Activated naive CD4-positive, alpha-beta T cell treated with anti-CD3 and anti-CD28 coated beads, Interleukin-2, amount 10 ng/mL, durations not matched to agents 7 days and 5 days (primary cell): ENCODE measurements at regions not wholly inside any gene's neighbourhood (a gene's known extent, or its start where the extent isn't known, plus 50 kb on each side); places are given as distances from the start of the nearest gene placed in this dataset.

Source experiments
- CTCF ChIA-PET: fragments of 350-600 bp; sonication (Branson Sonifier 250); formaldehyde crosslinking; loops from one replicate; lab custom pipeline; 2021; ENCODE audit warnings: antibody characterized with exemption; lab: Charles Lee
- DNase-seq: peaks from one replicate; pipeline ENCODE4 v3.0.0-alpha.2; 2020
- H3K27ac Mint-ChIP-seq: one replicate; pipeline ENCODE4 v1.8.0; 2021; ENCODE audit warnings: mild to moderate bottlenecking, moderate library complexity, mixed read lengths
- H3K27me3 Mint-ChIP-seq: one replicate; pipeline ENCODE4 v1.8.0; 2021; ENCODE audit warnings: mild to moderate bottlenecking, mixed read lengths
- H3K36me3 Mint-ChIP-seq: one replicate; pipeline ENCODE4 v1.8.0; 2021; ENCODE audit warnings: mixed read lengths
- H3K4me1 Mint-ChIP-seq: one replicate; pipeline ENCODE4 v1.8.0; 2021; ENCODE audit warnings: mixed read lengths
- H3K4me3 Mint-ChIP-seq: one replicate; pipeline ENCODE4 v1.8.0; 2021; ENCODE audit warnings: mild to moderate bottlenecking, moderate library complexity, mixed read lengths
- H3K9me3 Mint-ChIP-seq: one replicate; pipeline ENCODE4 v1.8.0; 2021; ENCODE audit warnings: mixed read lengths

DNA sequence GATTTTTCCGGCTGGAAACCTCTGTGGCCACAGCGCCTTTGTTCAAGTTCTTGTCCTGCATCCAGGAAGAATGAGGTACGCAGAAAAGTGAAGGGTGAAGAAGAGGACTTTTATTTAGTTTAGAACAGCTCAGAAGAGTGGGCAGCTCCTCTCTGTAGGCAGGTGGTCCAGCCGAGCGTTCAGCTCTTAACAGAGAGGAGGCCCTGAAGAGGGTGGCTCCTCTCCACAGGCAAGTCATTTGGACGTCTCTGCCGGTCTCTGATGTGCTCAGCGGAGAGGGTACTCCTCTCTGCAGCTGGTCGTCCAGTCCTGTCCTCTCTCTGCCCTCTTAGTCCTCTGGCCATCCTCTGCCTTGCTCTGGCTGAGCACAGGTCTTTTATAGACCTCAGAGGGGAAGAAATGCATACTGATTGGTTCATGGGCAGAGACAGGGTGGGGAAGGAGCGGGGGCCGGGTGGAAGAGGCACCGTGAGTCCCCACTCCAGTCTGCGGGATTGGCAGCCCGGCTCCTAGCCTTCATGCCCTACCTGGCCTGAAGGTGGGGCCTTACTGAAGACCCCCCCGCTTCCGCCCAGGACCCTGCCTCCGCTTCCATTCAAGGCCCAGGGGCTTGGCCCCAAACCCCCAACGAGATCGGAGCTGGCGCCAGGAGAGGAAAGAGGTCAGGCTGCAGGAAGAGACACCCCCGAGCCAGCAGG is 70.0 kb upstream of the NKD1 start:
- CTCF ChIA-PET, result interaction anchor here (0.7 kb wide), 1 partner anchor 191 kb away, joined by 3 read pairs; no protein-coding TSS in a partner anchor
- Mint-ChIP-seq H3K27me3 (peaks cover 37% of the 10 kb centered on the region), H3K9me3 (no peaks in the 10 kb centered on the region), H3K27ac (no peak overlapping the region), H3K4me1 (peaks cover 9% of the 10 kb centered on the region), H3K36me3 (no peaks in the 10 kb centered on the region), H3K4me3 (no peak overlapping the region)
- DNase-seq, result no peak

DNA sequence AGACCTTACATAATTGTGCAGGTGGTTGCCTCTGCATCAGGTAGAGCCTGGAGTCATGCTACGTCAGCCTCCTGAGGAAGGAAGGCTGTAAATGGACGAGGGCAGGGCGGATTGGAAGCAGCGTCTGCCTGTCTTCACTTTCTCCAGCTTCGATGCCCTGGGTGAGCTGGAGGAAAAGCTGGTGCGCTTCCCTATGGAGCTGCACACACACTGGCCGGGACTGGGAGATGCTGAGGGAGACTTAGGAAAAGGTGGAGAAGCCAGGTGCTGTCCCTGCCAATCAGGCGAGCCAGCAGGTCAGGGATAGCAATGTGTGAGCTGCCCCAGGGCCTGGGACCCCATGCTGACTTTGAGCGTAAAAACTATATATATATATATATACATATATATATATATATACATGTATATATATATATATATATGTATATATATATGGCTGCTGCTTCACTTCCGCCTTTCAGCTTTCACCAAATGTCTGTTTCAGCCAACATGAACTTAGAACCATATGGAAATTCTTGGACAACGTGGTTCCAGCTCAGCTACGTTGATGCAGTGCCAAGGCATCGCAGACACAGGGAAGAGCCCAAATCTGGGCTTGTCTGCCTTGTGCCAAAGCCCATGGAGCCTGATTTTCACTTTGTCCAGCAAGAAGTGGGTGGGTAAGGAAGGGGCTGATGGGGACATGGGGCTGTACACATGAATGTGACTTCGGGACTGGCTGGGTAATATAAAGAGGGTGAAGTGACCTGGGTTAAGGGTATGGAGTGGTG is 71.5 kb upstream of the NKD1 start:
- Mint-ChIP-seq H3K27me3 (peaks cover 25% of the 10 kb centered on the region), H3K4me1 (peaks cover 12% of the 10 kb centered on the region), H3K9me3 (no peaks in the 10 kb centered on the region), H3K36me3 (no peaks in the 10 kb centered on the region), H3K27ac (no peak overlapping the region), H3K4me3 (no peak overlapping the region)
- CTCF ChIA-PET, result no interaction called here
- DNase-seq, result no peak

DNA sequence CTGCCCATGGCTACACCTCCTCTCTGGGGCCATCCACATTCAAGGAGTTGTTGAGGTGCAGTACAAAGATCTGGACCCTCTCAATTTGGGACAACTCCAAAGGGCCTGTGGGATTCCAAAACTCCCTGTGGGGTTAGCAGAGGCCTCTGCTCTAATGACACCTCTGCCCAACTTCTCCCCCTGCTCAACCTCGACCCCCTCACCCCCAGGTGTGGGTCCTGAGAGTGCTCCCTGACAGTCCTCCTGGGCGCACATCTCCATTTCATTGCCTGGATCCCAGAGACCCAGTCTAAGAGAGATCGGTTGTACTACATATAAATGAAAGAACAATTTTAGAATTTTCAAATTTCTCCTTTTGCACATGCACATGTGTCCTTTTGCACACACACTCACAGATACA is 73.0 kb upstream of the NKD1 start:
- no peaks in the 10 kb centered on the region for H3K9me3 Mint-ChIP-seq
- peaks cover 12% of the 10 kb centered on the region for H3K4me1 Mint-ChIP-seq
- no peak overlapping the region for H3K27ac Mint-ChIP-seq
- peaks cover 18% of the 10 kb centered on the region for H3K27me3 Mint-ChIP-seq
- no peak for DNase-seq
- no peaks in the 10 kb centered on the region for H3K36me3 Mint-ChIP-seq
- CTCF ChIA-PET, result no interaction called here
- H3K4me3 Mint-ChIP-seq, result no peak overlapping the region

DNA sequence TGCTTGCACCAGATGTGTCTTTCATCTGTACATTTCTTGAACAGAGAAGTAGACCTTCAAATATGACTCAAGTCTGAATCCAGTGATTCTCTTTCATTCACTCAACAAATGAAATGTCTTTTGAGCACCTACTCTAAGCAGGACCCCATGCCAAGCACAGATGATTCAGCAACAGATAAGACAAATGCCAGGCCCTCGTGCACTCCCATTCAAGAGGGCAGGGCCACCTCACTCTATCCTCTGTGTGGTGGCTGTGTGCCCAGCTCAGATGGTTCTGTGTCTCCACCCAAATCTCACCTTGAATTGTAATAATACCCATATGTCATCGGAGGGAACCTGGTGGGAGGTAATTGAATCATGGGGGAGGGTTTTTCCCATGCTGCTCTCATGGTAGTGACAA is 74.1 kb upstream of the NKD1 start:
- no peak for DNase-seq
- CTCF ChIA-PET, result no interaction called here
- Mint-ChIP-seq H3K36me3 (no peaks in the 10 kb centered on the region), H3K4me3 (no peak overlapping the region), H3K27ac (no peak overlapping the region), H3K4me1 (peaks cover 12% of the 10 kb centered on the region), H3K27me3 (peaks cover 29% of the 10 kb centered on the region), H3K9me3 (no peaks in the 10 kb centered on the region)

DNA sequence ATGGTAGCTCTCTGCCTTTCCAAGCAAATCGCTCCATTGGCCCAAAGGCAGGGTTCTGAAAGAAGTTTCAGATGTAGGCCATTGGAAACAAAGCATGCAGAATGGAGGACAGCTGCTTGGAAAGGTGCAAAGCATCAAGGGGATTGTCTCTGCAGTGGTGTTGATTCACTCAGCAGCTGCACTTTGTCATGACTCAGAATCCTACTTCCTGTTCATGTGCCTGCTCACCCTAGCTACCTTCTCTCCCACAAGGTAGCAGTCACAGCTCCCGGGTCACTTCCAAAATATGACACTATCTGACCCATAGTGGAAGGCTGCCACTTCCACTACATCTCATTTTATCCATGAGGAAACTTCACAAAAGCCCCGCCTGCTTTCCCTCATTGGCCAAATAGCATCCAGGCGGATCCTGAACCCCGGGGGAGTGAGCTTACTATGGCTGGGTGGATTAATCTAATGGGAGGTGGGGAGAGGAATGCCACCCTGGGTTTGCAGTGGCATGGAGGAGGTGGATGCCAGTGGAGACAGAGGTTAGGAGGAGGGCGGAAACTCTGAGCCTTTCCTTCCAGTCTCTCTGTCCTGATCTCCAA is 74.7 kb upstream of the NKD1 start:
- Mint-ChIP-seq H3K4me3 (no peak overlapping the region), H3K27me3 (peaks cover 35% of the 10 kb centered on the region), H3K36me3 (no peaks in the 10 kb centered on the region), H3K9me3 (no peaks in the 10 kb centered on the region), H3K4me1 (peaks cover 13% of the 10 kb centered on the region), H3K27ac (no peak overlapping the region)
- DNase-seq, result no peak
- CTCF ChIA-PET, result interaction anchor here (0.8 to 1.4 kb wide), 4 partner anchors 35 to 192 kb away, joined by 3 to 7 read pairs (median 4); no protein-coding TSS in a partner anchor

DNA sequence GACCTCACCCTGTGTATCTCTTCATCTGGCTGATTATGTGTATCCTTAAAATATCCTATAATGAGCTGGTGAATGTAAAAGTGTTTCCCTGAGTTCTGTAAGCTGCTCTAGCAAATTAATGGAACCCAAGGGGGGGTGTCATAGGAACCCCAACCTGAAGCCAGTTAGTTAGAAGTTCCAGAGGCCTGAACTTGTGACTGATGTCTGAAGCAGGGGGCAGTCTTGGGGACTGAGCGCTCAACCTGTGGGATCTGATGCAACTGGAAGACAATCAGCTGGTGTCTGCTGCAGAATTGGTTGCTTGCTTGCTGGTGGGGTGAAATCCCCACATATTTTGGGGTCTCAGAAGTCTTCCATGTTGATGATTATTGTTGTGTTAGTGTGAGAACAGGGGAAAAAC is 75.7 kb upstream of the NKD1 start:
- Mint-ChIP-seq H3K27me3 (peaks cover 33% of the 10 kb centered on the region), H3K36me3 (no peaks in the 10 kb centered on the region), H3K27ac (no peak overlapping the region), H3K4me1 (peaks cover 15% of the 10 kb centered on the region), H3K4me3 (no peak overlapping the region), H3K9me3 (no peaks in the 10 kb centered on the region)
- DNase-seq, result no peak
- CTCF ChIA-PET, result interaction anchor here (0.8 to 1.4 kb wide), 4 partner anchors 36 to 193 kb away, joined by 3 to 7 read pairs (median 4); no protein-coding TSS in a partner anchor

DNA sequence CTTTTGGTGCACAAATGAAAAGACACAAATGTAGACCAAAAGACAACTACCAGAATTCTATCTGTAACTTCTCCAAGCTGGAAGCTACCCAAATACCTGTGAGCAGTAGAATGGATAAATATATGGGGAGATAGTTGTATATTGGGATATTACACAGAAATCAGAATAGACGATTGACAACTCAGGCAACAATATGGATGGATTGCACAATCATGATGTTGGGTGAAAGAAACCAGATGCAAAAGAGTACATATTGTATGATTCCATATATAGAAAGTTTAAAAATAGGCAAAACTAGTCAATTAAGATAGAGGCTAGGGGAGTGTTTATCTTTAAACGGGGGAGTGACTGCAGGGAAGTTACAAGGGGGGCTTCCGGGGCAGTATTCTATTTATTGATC is 77.5 kb upstream of the NKD1 start:
- DNase-seq, result no peak
- Mint-ChIP-seq H3K27me3 (peaks cover 41% of the 10 kb centered on the region), H3K36me3 (no peaks in the 10 kb centered on the region), H3K27ac (no peak overlapping the region), H3K4me1 (peaks cover 15% of the 10 kb centered on the region), H3K9me3 (no peaks in the 10 kb centered on the region), H3K4me3 (no peak overlapping the region)
- CTCF ChIA-PET, result no interaction called here

DNA sequence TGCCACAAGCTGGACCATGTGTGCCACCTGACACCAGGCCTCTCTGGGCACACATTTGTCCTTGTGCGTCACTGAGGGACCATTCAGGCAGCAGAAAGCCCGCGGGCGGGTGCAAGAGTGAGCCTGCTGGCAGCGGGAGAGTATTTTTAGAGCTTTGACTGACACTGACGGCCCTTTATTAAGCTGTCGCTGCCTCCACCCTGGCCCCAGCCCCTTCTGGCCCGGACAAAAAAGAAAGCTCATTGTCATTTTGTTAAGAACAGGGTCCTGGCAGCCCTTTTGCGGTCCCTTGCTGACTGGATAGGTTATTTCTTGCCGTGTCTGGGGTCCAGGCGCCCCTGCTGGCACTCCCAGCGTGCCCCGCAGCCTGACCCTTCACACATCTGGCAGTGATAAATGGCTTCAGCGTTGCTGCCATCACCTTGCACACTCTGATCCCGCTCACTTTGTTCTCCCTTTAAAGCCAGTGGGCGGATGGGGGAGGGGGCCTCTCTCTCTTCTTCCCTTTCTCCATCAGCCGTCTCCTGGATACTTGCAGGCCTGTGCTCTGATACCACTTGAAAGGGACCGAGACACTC is 78.4 kb upstream of the NKD1 start:
- H3K27me3 Mint-ChIP-seq, result peaks cover 50% of the 10 kb centered on the region

DNA sequence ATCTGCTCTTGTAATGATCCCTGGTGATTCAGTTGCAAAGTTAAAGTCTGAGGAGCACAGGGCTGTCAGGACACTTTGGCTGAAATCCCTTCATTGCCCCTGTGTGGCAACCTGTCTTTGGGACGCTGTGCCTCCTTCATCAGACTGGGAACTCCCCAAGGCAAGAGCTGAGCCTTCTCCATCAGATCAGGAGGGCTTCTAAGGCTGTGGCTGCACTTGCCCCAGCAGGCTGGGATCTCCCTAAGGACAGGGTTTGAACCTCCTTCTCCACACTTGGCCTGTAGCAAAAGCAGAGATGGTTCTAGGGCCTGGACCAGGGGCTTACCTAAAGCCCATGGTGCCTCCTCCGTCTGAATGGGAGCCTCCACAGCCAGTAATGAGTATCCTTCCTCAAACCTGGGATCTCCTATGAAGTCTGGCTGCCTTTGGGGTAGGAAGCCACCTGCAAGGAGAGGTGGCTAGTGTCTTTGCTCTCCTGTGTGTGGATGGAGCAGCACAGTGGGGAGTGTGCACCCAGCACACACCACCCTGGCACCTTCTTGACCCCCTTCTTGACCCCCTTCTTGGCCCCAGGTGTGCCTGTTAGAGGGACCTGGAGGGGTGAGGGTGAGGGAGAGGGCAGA is 79.0 kb upstream of the NKD1 start:
- Mint-ChIP-seq H3K4me1 (peaks cover 15% of the 10 kb centered on the region), H3K36me3 (no peaks in the 10 kb centered on the region), H3K9me3 (no peaks in the 10 kb centered on the region), H3K27me3 (peaks cover 50% of the 10 kb centered on the region), H3K4me3 (no peak overlapping the region), H3K27ac (no peak overlapping the region)
- CTCF ChIA-PET, result no interaction called here
- DNase-seq, result no peak

More for the DNA sequence above, 78.4 kb upstream of the NKD1 start:
- no peak overlapping the region for H3K4me3 Mint-ChIP-seq
- H3K27ac Mint-ChIP-seq, result no peak overlapping the region
- H3K4me1 Mint-ChIP-seq, result peaks cover 15% of the 10 kb centered on the region
- H3K36me3 Mint-ChIP-seq, result no peaks in the 10 kb centered on the region
- DNase-seq, result no peak
- no peaks in the 10 kb centered on the region for H3K9me3 Mint-ChIP-seq
- CTCF ChIA-PET, result no interaction called here

DNA sequence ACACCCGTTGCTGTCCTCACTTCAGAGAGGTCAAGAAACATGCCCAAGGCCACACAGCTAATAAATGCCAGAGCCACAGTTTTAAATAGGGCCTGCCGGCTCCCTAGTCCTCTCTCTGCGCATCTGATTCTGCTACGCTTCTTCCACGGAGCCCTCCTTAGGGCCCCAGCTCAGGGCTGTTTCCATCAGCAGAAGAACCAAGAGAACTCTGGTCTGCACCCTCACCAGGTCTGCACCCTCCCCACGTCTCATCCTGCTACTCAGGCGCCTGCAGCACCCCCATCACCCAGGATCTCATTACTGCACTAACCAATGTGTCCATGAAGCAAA is 79.5 kb upstream of the NKD1 start:
- Mint-ChIP-seq H3K27ac (no peak overlapping the region), H3K36me3 (no peaks in the 10 kb centered on the region), H3K9me3 (no peaks in the 10 kb centered on the region), H3K4me1 (peaks cover 11% of the 10 kb centered on the region), H3K27me3 (peaks cover 50% of the 10 kb centered on the region), H3K4me3 (no peak overlapping the region)
- CTCF ChIA-PET, result no interaction called here
- no peak for DNase-seq

DNA sequence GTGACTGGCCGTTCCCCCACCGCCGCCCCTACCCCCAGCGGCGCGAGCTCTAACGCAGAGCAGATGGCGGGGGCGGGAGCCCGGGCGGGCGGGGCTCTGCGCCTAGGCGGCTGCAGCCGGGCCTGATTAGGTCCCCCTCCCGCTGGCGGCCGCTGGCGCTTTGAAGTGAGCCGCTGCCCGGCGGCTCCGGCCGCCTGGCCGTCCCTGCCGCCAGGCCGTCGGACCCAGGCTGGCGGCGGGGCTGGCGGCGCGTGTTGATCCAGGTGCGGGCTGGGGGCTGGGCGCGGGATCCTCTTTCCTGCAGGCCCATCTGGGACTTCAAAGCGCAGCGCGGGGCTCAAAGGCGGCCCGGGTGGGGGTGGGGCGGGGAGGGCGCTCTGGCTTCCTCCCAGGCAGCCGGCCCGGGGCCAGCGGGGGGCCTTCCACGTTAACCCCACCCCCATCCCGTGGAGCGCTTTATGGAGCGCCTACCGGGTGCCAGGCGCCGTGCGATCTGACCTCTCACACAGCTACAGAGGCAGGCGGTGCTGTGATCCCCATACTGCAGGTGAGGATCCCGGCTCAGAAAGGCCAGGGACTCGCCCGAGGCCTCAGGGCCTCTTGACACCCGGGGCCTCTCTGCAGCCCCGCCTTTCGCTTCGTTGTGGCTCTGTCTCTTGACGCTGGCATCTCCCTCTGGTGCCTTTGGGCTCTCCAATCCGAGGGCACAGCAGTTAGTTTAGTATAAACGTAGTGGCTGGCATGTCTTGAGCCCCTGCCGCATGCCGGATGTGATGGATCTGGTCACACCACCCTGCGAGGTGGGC is 80.0 kb upstream of the NKD1 start:
- Mint-ChIP-seq H3K27me3 (peaks cover 50% of the 10 kb centered on the region), H3K4me3 (peak overlapping the region; percentile 35), H3K27ac (no peak overlapping the region), H3K36me3 (no peaks in the 10 kb centered on the region), H3K4me1 (peaks cover 5% of the 10 kb centered on the region), H3K9me3 (no peaks in the 10 kb centered on the region)
- CTCF ChIA-PET, result no interaction called here
- peak; percentile 23 for DNase-seq

DNA sequence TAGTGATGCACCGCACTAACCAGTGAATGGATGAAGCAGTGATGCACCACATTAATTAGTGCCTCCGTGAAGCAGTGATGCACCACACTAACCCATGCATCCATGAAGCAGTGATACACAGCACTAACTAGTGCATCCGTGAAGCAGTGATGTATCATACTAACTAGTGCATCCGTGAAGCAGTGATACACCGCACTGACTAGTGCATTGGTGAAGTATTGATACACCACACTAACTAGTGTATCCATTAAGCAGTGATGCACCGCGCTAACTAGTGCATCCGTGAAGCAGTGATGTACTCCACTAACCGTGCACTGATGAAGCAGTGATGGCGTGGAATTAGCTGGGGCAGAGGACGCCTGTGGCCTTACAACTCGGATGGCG is 80.6 kb upstream of the NKD1 start:
- peaks cover 50% of the 10 kb centered on the region for H3K27me3 Mint-ChIP-seq
- CTCF ChIA-PET, result no interaction called here
- H3K4me3 Mint-ChIP-seq, result peak overlapping the region; percentile 35
- no peaks in the 10 kb centered on the region for H3K36me3 Mint-ChIP-seq
- H3K27ac Mint-ChIP-seq, result no peak overlapping the region
- peaks cover 3% of the 10 kb centered on the region for H3K4me1 Mint-ChIP-seq
- DNase-seq, result no peak
- no peaks in the 10 kb centered on the region for H3K9me3 Mint-ChIP-seq

DNA sequence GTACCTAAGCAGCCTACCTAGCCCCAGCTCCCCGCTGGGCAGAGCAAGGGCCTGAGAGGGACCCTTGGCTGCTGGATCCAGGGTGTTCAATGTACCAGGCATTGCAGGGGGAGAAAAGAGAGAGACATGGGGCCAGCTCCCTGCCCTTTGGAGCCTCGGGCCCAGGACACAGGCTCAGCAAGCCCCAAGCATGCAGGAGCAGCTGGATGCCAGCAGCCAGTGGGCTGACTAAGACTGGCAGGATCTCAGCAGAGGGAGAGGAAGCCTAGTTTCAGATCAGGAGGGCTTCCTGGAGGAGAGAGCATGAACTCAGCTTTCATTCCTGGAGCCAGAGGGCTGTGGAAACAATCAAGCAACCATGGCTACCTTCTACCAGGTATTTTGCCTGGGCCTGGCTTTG is 82.0 kb upstream of the NKD1 start:
- peaks cover 50% of the 10 kb centered on the region for H3K27me3 Mint-ChIP-seq
- no peak overlapping the region for H3K27ac Mint-ChIP-seq
- H3K4me1 Mint-ChIP-seq, result peaks cover 3% of the 10 kb centered on the region
- DNase-seq, result no peak
- CTCF ChIA-PET, result interaction anchor here (0.6 kb wide), 1 partner anchor 89 kb away, joined by 3 read pairs; no protein-coding TSS in a partner anchor
- H3K9me3 Mint-ChIP-seq, result no peaks in the 10 kb centered on the region
- no peaks in the 10 kb centered on the region for H3K36me3 Mint-ChIP-seq
- H3K4me3 Mint-ChIP-seq, result no peak overlapping the region
